Activated CD4-positive, alpha-beta T cell treated with anti-CD3 and anti-CD28 coated beads for 4 hours (primary cell): ENCODE measurements at regions not wholly inside any gene's neighbourhood (a gene's known extent, or its start where the extent isn't known, plus 50 kb on each side); places are given as distances from the start of the nearest gene placed in this dataset.
"Not testable (repeated sequence)": the region's sequence is repeated elsewhere in the genome, so short reads cannot be mapped to it uniquely, and the experiment has no call there.

Experiments
- DNase-seq, 2 donors: peaks; one replicate each; pipeline ENCODE4 v3.0.0-alpha.2; 2020

GRCh38 chr15:21357056-21357455 is 83.2 kb downstream of the POTEB3 start:
- not testable (repeated sequence) for DNase-seq

DNA sequence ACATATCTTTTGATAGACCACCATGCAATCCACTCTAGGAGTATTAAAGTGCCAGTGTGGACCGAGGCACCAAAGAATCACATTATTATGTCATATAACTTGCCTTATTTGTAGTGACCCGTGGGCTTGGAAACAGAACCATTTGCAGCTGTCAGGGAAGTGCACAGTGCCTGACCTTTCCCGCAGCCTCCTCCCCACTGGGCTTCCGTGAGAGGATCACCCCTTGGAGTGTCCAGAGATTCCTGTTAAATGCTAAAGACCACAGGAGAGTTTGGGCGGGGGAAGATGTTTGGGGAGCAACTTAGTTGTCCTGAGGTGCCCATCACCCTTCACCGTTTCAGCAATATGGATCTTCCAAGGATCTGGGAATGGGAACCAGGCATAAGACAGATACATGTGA is 84.4 kb downstream of the POTEB3 start:
- not testable (repeated sequence) for DNase-seq

- not testable (repeated sequence) for DNase-seq
Observed at GRCh38 chr15:21354597-21354996, 85.7 kb downstream of the POTEB3 start.

DNA sequence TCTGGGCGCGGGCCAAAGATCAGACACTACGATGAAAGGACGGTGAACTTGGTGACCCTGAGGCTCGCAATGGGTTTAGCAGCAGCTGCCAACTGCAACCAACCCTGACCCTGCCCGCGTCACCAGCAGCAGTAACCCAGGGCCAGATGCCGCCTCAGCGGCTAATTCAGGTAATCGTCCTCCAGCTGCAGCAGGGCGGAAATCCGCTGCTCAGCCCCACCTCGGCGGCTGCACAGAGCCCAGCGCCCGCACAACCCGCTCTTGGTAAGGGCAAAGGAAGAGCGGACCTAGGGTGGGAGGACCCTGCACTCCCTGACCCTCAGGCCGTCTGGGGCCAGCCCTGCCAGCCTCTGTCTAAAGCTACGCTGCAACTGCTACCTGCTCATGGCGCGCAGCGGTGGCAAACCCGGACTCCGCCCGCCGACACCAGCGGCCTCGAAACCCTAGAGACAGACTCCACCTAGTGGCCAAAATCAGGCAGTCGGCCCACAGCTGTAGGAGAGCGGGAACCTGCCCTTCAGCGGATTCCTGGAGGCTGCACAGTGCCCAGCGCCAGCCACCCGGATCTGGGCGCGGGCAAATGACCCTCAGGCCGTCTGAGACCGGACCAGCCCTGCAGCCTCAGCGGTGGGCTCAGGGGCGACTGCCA is 87.5 kb downstream of the POTEB3 start:
- not testable (repeated sequence) for DNase-seq

DNA sequence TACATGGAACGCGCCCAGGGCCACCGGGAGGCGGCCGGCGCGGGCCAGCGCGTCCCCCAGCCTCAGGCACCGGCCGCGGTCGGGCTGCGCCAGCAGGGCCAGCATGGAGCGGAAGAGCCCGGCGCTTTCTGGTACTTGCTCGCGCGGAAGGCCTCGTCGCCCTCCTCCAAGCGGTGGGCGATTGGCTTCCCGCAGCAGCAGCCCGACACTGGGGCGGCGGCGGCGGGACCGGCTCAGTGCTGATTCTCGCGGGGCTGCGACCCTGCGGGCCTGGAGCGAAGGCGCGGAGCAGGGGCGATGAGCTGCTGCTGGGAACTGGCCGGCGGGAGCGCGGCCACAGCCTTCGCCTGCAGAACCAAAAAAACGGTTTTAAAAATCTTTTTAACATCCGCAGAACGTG is 95.3 kb downstream of the POTEB3 start:
- not testable (repeated sequence) for DNase-seq

DNA sequence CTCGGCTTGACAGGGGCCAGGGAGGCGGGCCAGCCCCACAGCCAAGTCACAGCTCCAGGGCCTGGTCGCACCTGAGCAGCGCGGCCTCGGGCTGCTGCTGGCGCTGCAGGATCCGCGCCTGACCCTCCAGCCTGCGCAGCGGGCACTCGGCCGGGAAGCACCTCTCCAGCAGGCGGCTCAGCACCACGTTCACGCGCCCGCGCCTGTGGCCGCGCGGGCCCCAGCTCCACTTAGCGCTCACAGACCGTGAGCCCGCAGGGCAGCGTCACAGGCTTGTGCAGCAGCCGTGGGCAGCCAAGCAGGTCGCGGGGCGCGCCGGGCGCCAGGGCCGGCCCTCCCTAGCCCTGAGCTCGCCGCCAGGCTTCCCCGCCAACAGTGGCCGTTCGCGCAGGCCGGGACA is 95.8 kb downstream of the POTEB3 start:
- not testable (repeated sequence) for DNase-seq

DNA sequence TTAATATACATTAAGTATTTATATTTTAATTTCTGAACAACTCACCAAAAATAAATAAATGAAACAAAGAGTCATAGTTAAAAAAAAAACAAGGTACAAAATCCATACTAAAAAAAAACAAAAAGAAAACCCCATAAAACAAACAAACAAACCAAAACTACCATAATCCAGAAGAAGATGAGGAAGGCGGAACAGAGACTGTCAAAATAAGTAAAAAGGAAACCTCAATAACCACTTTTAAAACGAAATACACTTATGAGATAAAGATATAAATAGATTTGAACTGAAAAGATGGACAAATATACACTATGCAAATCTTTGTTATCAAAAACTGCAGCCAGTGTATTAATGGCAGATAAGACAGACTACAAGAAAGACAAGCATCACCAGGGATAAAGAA is 103.3 kb downstream of the POTEB3 start:
- DNase-seq = not testable (repeated sequence)

- DNase-seq = peak; percentile 1 to 13
Observed at GRCh38 chr15:21324720-21325460, 115.4 kb downstream of the POTEB3 start.

DNA sequence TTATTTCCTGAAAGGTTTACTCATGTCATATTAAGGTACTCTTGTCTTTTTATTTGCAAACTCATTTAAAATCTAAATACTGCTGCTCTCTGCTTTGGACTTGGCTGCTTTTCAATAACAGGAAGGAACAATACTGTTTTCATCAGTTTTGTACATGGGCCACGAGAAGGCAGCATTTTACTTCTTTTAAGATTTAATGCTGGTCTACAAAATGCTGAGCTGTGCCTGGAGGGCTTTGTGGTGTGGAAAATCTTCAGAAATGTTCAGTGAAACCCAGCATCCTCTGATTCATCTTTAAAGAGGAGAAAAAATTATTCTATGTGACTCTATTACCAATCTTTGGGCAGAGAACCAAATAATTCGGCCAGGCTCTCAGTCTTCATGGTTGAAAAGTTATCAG is 155.9 kb downstream of the POTEB3 start:
- not testable (repeated sequence) for DNase-seq

DNA sequence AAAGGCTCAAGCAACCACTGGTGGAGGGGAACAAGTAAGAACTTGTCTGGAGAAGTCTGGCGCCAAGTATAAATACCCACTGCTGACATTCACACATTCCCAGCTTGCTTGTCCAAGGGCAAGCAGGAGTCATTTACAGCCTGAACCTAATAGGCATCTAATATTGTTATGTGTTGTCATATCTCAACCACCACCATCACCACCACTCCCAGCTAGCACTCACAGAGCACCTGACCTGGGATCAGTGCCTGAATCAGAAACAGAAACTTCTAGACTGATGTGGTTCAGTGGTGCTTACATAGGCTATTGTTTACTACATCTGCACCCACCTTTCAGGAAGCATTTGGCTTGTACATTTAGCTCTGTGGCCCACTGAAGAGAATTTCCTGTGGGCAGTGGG is 157.1 kb downstream of the POTEB3 start:
- not testable (repeated sequence) for DNase-seq

DNA sequence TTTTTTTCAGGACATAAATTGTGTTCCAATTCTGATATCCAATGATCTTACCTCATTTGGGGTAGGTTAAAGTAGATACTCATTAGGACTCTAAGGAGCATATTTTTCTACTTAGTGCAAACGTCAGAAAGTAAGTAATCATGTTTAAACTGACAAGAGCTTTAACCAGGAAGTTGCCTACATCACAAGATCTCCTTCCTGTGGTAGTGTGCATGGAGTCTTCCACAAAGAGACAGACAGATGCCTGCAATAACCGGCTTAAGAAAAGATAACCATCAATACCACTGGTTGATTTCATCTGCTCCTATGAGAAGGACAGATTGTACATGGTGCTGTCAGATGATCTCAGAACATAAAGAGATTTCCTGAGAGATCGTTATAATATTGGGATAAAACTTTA is 160.0 kb downstream of the POTEB3 start:
- DNase-seq = not testable (repeated sequence)

- DNase-seq = not testable (repeated sequence)
Observed at GRCh38 chr15:21272176-21272982, 167.9 kb downstream of the POTEB3 start.

GRCh38 chr15:21271566-21271965 is 168.7 kb downstream of the POTEB3 start:
- DNase-seq = no peak

DNA sequence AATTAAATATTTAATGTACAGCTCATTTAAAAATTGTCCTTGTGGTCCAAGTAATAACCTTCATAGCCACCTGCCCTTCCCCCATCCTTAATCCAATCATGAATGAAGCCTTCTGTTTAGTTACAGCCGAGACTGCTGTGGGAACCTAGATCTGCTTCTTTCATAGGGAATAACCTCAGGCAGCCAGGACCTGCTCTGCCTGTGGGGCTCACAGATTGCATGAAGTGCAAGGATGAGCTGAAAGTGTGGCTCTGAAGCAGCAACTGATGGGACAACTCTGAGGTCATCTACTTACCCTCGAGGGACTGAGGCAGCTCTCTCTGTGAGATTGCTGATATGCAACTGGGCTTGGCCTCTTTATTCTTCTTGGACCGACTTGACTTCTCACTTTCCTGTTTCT is 169.8 kb downstream of the POTEB3 start:
- no peak for DNase-seq

DNA sequence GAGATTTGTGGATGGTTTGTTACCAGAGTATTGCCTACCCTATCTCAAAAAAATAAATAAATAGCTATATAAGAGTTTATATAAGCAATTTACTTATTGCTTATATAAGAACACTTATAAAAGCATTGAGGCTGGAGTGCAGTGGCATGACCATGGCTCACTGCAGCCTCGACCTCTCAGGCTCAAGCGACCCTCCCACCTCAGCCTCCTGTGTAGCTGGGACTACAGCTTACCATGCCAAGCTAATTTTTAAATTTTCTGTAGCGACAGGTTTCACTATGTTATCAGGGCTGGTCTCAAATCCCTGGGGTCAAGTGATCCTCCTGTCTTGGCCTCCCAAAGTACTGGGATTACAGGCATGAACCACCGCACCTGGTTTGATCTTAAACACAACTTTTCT is 170.6 kb downstream of the POTEB3 start:
- DNase-seq = not testable (repeated sequence)

DNA sequence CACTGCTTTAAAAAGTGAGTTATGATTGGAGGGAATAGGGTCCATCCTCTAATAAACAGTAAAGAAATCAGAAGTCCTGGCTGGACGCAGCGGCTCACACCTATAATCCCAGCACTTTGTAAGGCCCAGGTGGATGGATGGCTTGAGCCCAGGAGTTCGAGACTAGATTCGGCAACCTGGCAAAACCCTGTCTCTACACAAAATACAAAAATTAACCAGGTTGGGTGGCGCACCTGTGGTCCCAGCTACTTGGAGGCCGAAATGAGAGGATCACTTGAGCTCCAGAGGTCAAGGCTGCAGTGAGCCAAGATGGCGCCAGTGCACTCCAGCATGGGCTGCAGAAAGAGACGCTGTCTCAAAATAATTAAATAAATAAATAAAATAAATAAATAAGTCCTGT is 171.2 kb downstream of the POTEB3 start:
- no peak for DNase-seq

DNA sequence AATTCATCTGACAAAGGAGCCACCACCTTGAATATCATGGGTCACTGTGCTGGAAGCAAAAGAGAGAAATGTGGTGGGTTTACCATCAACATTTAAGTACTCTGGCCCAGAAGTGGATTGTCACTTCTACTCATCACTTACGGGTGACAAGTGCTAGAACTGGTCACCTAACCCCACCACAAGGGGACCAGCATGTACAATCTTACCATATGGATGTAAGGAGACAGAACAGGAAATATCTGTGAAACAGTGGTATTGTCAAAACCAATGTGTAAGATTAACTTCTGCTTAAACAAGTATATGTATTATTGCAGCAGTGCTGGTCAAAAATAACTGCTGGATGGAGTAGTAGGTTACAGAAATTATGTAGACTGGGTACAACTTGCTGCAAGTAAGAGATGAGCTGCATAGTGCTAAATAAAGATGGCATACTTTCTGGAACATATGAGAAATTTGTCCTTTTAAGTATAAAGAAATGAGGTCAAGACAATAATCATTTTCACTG is 171.8 kb downstream of the POTEB3 start:
- no peak for DNase-seq

GRCh38 chr15:21267671-21268395 is 172.5 kb downstream of the POTEB3 start:
- DNase-seq = no peak

DNA sequence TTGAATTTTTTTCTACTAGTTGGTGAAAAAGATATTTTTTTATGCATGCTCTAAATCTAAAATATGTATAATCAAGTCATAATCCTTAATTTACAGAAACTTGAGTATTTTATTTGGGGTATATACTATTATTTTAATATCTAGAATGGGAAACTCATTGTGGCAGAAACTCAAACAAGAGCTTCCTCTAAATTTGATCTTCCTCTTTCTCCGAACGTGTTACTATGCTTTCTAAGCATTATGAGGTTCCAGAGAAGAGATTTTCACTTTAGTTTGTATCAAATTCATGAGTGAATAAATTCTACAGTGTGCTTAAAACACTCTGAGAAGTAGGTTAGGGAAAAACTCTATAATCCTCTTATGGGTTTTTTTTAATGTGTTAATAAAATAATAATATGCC is 173.1 kb downstream of the POTEB3 start:
- DNase-seq = no peak

GRCh38 chr15:21265628-21266027 is 174.7 kb downstream of the POTEB3 start:
- DNase-seq = not testable (repeated sequence)

DNA sequence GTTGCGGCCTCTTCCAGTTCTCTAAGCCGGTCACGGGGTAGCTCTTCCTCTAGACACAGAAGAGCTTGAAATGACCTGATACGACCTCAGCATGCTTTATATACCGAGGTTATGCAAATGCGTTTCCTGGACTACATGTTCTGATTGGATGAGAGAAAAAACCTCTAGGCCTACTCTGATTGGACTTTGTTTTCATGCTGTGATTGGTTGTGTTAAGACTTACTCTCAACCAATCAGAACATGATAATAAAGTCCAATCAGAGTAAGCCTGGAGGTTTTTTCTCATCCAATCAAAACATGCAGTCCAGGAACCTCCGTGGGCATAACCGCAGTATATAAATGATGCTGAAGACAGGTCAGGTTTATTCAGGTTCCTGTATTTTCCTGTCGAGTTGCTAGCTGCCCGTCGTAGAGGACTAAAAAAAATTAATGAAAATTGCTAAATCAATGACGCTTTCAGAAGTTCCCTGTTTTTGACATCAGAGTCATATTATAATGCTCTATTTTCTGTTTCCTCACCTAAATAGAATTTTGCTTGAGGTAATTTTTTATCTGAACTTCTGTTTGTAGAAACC is 177.4 kb downstream of the POTEB3 start:
- DNase-seq = no peak
